Neuron (in vitro differentiated cells): ENCODE measurements at regions not wholly inside any gene's neighbourhood (a gene's known extent, or its start where the extent isn't known, plus 50 kb on each side); places are given as distances from the start of the nearest gene placed in this dataset.
"Not testable (repeated sequence)": the region's sequence is repeated elsewhere in the genome, so short reads cannot be mapped to it uniquely, and the experiment has no call there.

ENCODE experiments used
- H2AFZ ChIP-seq: one replicate; pipeline ENCODE4 v1.6.1; 2013; ENCODE audit warnings: low read depth, mild to moderate bottlenecking, inconsistent platforms, low read length, moderate library complexity
- H3K27me3 ChIP-seq: one replicate; pipeline ENCODE4 v1.6.1; 2013; ENCODE audit warnings: low read length; ENCODE audit not compliant: insufficient read depth
- H3K36me3 ChIP-seq: one replicate; pipeline ENCODE4 v1.6.1; 2013; ENCODE audit warnings: low read length; ENCODE audit not compliant: insufficient read depth
- H3K4me1 ChIP-seq: one replicate; pipeline ENCODE4 v1.6.1; 2013; ENCODE audit warnings: low read length; ENCODE audit not compliant: insufficient read depth
- H3K4me3 ChIP-seq: 2 replicates; pipeline ENCODE4 v1.5.1; 2013; ENCODE audit warnings: mild to moderate bottlenecking, low read length, moderate library complexity
- H3K9me3 ChIP-seq: one replicate; pipeline ENCODE4 v1.6.1; 2013; ENCODE audit warnings: low read length

- Histone ChIP-seq H3K36me3 (no peaks in the 10 kb centered on the region), H3K9me3 (no peaks in the 10 kb centered on the region), H3K4me1 (no peaks in the 10 kb centered on the region), H3K4me3 (no peak overlapping the region), H3K27me3 (no peaks in the 10 kb centered on the region), H2AFZ (no peak overlapping the region)
Measured at GRCh38 chr5:100148239-100148638, 386.9 kb upstream of the FAM174A start.

- no peaks in the 10 kb centered on the region for H3K9me3 ChIP-seq
- no peaks in the 10 kb centered on the region for H3K36me3 ChIP-seq
- no peaks in the 10 kb centered on the region for H3K27me3 ChIP-seq
- H2AFZ ChIP-seq: no peak overlapping the region
- no peaks in the 10 kb centered on the region for H3K4me1 ChIP-seq
- no peak overlapping the region for H3K4me3 ChIP-seq
Measured at GRCh38 chr5:100142607-100143006, 392.6 kb upstream of the FAM174A start.

- H3K4me1 ChIP-seq: no peaks in the 10 kb centered on the region
- no peak overlapping the region for H2AFZ ChIP-seq
- no peaks in the 10 kb centered on the region for H3K36me3 ChIP-seq
- H3K27me3 ChIP-seq: no peaks in the 10 kb centered on the region
- no peaks in the 10 kb centered on the region for H3K9me3 ChIP-seq
- no peak overlapping the region for H3K4me3 ChIP-seq
Measured at GRCh38 chr5:100131161-100131560, 404.0 kb upstream of the FAM174A start.

- Histone ChIP-seq H3K9me3 (no peaks in the 10 kb centered on the region), H2AFZ (no peak overlapping the region), H3K27me3 (no peaks in the 10 kb centered on the region), H3K36me3 (no peaks in the 10 kb centered on the region), H3K4me1 (no peaks in the 10 kb centered on the region), H3K4me3 (no peak overlapping the region)
Measured at GRCh38 chr5:100130307-100130706, 404.9 kb upstream of the FAM174A start.

GRCh38 chr5:100119903-100120302, 415.3 kb upstream of the FAM174A start:
- H3K36me3 ChIP-seq: no peaks in the 10 kb centered on the region
- no peak overlapping the region for H3K4me3 ChIP-seq
- H3K4me1 ChIP-seq: no peaks in the 10 kb centered on the region
- no peaks in the 10 kb centered on the region for H3K27me3 ChIP-seq
- no peak overlapping the region for H2AFZ ChIP-seq
- no peaks in the 10 kb centered on the region for H3K9me3 ChIP-seq

- Histone ChIP-seq H3K4me3 (no peak overlapping the region), H3K27me3 (no peaks in the 10 kb centered on the region), H2AFZ (no peak overlapping the region)
Measured at GRCh38 chr5:100110497-100110896, 424.7 kb upstream of the FAM174A start.

GRCh38 chr5:100108883-100109282, 426.3 kb upstream of the FAM174A start:
- H3K4me1 ChIP-seq: no peaks in the 10 kb centered on the region
- H2AFZ ChIP-seq: no peak overlapping the region
- H3K36me3 ChIP-seq: no peaks in the 10 kb centered on the region
- H3K27me3 ChIP-seq: no peaks in the 10 kb centered on the region
- peaks cover 2% of the 10 kb centered on the region for H3K9me3 ChIP-seq
- no peak overlapping the region for H3K4me3 ChIP-seq

More at GRCh38 chr5:100110497-100110896, 424.7 kb upstream of the FAM174A start:
- Histone ChIP-seq H3K9me3 (peaks cover 2% of the 10 kb centered on the region), H3K36me3 (no peaks in the 10 kb centered on the region), H3K4me1 (no peaks in the 10 kb centered on the region)

GRCh38 chr5:100103592-100104119, 431.5 kb upstream of the FAM174A start:
- not testable (repeated sequence) for H3K4me1 ChIP-seq, H2AFZ ChIP-seq, H3K27me3 ChIP-seq, H3K36me3 ChIP-seq, H3K9me3 ChIP-seq, H3K4me3 ChIP-seq

- not testable (repeated sequence) for H3K27me3 ChIP-seq, H3K36me3 ChIP-seq, H3K4me1 ChIP-seq, H3K4me3 ChIP-seq, H2AFZ ChIP-seq, H3K9me3 ChIP-seq
Measured at GRCh38 chr5:100101466-100101865, 433.7 kb upstream of the FAM174A start.

GRCh38 chr5:100096328-100096727, 438.8 kb upstream of the FAM174A start:
- H3K9me3 ChIP-seq, H3K27me3 ChIP-seq, H3K4me1 ChIP-seq, H2AFZ ChIP-seq, H3K4me3 ChIP-seq, H3K36me3 ChIP-seq: not testable (repeated sequence)

GRCh38 chr5:100080703-100081102, 454.5 kb upstream of the FAM174A start:
- not testable (repeated sequence) for H3K9me3 ChIP-seq, H3K4me1 ChIP-seq, H3K27me3 ChIP-seq, H2AFZ ChIP-seq, H3K4me3 ChIP-seq, H3K36me3 ChIP-seq

GRCh38 chr5:100079163-100079562, 456.0 kb upstream of the FAM174A start:
- not testable (repeated sequence) for H3K4me3 ChIP-seq, H3K4me1 ChIP-seq, H2AFZ ChIP-seq, H3K9me3 ChIP-seq, H3K36me3 ChIP-seq, H3K27me3 ChIP-seq

- H3K27me3 ChIP-seq, H3K4me1 ChIP-seq, H3K9me3 ChIP-seq, H3K36me3 ChIP-seq, H3K4me3 ChIP-seq, H2AFZ ChIP-seq: not testable (repeated sequence)
Measured at GRCh38 chr5:100066020-100066419, 469.2 kb upstream of the FAM174A start.

- H3K9me3 ChIP-seq: no peaks in the 10 kb centered on the region
- no peaks in the 10 kb centered on the region for H3K27me3 ChIP-seq
- H3K4me3 ChIP-seq: no peak overlapping the region
- no peak overlapping the region for H2AFZ ChIP-seq
- H3K4me1 ChIP-seq: peaks cover 2% of the 10 kb centered on the region
- no peaks in the 10 kb centered on the region for H3K36me3 ChIP-seq
Measured at GRCh38 chr5:100043475-100043874, 491.7 kb upstream of the FAM174A start.
